Choroid plexus epithelial cell (primary cell): ENCODE measurements at regions not wholly inside any gene's neighbourhood (a gene's known extent, or its start where the extent isn't known, plus 50 kb on each side); places are given as distances from the start of the nearest gene placed in this dataset.

ENCODE experiments used
- DNase-seq: peaks from one replicate; pipeline ENCODE4 v3.0.0-alpha.2; 2010; ENCODE audit warnings: low read depth
- H3K4me3 ChIP-seq: 2 replicates; pipeline ENCODE4 v1.5.1; 2011; ENCODE audit warnings: low read depth, mild to moderate bottlenecking, control low read depth, low read length, moderate library complexity
- TF ChIP-seq, protein P1 (sequence below): conservative IDR thresholded peaks from 2 replicates; pipeline ENCODE4 v1.5.1; 2011; ENCODE audit warnings: low read depth, mild to moderate bottlenecking, control low read depth, inconsistent platforms, low read length, moderate library complexity

DNA sequence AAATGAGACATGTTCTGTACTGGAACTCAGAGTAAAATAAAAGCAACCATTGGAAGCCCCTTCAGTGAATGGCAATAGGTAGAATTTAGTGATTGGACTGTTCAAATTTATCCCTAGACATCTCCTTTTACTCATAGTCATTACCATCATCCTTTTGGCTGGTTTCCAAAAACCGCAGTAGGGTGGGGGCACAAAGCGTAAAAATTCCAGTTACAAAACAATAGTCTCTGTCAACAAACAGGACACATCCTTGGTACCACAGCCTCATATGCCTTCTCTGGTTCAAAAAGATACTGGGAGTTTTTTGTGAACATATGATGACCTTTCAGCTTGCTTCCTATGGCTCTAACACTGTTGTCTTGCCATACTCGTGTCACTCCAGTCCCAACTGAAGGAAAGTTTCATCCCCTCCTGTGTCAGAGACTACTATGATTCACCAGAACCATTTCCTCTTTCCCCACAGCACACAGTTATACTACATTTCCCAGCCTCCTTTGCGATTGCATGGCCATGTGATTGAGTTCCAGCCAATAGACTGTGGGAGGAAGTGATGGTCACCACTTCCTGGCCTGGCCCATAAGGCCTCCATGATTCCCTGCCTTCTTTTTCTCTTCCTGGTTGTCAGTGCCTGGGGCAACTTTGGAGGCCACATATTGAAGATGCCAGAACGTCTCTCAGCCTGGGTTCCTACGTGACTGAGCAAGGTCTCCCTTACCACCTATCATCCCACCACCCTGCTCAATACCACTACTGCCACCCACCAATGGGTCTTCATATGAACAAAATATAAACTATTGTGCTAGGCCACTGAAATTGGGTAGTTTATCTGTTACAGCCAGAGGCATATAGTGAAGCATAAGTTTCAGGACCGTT is 162.4 kb downstream of the ID4 start:
- peak; percentile 0 for DNase-seq
- no peak overlapping the region for H3K4me3 ChIP-seq
- TF ChIP-seq, protein P1, sequence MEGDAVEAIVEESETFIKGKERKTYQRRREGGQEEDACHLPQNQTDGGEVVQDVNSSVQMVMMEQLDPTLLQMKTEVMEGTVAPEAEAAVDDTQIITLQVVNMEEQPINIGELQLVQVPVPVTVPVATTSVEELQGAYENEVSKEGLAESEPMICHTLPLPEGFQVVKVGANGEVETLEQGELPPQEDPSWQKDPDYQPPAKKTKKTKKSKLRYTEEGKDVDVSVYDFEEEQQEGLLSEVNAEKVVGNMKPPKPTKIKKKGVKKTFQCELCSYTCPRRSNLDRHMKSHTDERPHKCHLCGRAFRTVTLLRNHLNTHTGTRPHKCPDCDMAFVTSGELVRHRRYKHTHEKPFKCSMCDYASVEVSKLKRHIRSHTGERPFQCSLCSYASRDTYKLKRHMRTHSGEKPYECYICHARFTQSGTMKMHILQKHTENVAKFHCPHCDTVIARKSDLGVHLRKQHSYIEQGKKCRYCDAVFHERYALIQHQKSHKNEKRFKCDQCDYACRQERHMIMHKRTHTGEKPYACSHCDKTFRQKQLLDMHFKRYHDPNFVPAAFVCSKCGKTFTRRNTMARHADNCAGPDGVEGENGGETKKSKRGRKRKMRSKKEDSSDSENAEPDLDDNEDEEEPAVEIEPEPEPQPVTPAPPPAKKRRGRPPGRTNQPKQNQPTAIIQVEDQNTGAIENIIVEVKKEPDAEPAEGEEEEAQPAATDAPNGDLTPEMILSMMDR, result no peak

DNA sequence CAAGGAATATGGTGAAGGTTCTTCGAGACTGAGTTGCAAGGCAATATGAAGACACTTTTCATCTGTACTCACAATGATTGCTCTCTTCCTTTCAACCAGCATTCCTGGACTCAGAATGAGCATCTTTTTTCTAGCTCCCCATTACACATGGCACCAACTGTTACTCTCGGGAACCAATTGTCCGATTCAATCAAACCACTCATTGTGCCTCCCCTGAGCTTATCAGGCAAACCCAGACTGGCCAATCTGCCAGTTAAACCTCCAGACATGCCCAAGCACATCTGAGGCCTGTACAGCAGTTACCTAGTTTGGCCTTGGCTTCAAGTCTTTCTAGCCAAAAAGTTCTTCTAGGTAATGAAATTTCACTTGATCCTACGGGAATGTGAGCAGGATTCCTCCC is 164.1 kb downstream of the ID4 start:
- DNase-seq, result no peak
- TF ChIP-seq, protein P1, result no peak
- H3K4me3 ChIP-seq, result no peak overlapping the region

DNA sequence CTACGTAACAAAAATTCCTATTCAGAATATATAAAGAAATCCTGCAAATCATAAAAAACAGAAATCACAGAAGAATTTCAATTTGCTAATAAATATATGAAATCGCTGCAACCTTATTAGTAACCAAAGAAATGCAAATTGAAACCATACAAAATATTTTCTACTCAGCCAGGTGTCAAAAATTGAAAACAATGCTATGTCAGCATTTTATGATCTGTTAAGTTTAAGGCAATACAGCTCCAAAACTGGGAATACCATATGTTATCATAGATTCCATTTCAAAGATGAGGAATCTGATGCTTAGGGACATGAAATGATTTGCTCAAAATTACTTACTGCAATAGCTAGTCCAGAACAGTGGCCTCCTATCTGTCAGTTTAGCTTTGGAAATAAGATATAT is 168.9 kb downstream of the ID4 start:
- no peak for DNase-seq
- no peak overlapping the region for H3K4me3 ChIP-seq
- TF ChIP-seq, protein P1, result no peak

DNA sequence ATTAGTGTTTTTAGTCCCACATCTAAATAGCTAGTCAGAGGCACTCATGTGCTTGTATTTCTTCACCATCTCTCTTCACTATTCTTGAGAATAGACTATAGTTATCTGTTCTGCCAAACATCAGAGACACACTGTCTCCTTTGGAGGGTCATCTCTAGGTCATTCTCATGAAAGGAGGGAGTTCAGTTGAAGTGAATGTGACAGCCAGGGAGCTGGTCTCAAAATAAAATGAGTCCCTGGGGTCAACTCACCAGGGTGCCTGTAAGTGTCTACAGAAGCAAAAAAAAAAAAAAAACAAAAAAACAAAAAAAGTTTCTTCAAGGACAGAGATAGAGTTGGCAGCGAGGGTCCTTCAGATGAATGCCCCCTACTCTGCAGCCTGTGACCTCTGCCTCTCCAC is 171.0 kb downstream of the ID4 start:
- no peak overlapping the region for H3K4me3 ChIP-seq
- TF ChIP-seq, protein P1, result no peak
- no peak for DNase-seq

DNA sequence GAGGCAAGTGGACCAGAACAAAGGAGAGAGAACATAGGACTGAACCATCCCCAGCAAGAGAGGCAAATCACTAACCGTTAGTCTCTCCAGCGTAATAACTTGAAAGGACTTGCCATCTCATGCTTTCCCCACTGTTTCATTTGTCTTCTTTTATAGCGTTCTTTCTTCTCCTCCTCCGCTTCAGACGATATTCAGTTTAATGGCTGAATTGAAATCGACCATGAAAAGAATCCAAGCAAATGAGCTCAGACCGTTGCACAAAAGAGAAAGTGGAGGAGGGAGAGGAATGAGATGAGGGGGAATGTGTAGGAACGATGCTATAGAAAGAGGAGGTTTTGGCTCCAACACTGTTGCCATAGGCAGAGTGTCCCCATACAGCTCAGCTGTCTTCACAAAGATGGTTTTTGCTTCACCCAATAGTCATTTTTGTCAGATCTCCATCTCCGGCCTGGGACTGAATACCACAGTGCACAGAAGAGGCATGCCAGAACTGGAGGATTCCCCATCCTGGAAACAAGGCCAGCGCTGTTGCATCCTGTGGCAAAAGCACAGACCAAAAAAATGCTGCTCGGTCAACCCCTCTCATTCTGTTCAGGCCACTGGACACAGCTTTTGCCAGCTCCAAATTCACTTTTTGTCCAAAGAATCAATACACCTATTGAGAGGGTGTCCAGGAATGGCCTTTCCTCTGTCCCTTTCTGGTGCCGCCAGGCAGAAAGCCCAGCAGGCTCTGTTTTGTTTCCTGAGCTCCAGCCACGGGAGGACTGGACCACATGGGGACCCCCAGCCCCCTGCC is 176.1 kb downstream of the ID4 start:
- no peak for DNase-seq
- no peak overlapping the region for H3K4me3 ChIP-seq
- TF ChIP-seq, protein P1, result no peak

DNA sequence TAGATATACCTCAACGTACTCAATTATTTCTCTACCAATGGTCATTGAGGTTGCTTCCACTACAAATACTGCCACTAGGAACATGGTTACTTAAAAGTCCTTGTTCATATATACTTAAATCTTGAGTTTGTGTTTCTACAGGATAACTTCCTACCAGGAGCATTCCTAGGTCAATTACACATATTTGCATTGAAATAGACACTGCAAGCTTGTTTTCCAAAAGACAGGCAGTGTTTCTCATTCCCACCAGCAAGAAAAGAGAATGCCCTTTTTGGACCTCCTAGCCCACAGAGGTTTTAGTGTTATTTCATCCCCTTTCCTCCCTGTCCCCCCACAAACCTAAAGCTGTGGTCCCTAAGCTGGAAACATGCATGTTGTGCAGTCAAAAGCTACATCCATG is 177.3 kb downstream of the ID4 start:
- no peak overlapping the region for H3K4me3 ChIP-seq
- TF ChIP-seq, protein P1, result no peak
- no peak for DNase-seq
